GM18505 (cell line): ENCODE measurements at regions not wholly inside any gene's neighbourhood (a gene's known extent, or its start where the extent isn't known, plus 50 kb on each side); places are given as distances from the start of the nearest gene placed in this dataset.

Experiments
- ATAC-seq: cut with Tn5 transposase; IDR thresholded peaks from one replicate; pipeline ENCODE4 v1.9.1; 2021; ENCODE audit not compliant: unreplicated experiment
- POLR2A ChIP-seq: IDR thresholded peaks from 4 replicates; pipeline ENCODE4 v1.6.1; 2011; ENCODE audit warnings: borderline replicate concordance; ENCODE audit not compliant: insufficient read depth, insufficient read length; ENCODE audit errors: extremely low read depth

DNA sequence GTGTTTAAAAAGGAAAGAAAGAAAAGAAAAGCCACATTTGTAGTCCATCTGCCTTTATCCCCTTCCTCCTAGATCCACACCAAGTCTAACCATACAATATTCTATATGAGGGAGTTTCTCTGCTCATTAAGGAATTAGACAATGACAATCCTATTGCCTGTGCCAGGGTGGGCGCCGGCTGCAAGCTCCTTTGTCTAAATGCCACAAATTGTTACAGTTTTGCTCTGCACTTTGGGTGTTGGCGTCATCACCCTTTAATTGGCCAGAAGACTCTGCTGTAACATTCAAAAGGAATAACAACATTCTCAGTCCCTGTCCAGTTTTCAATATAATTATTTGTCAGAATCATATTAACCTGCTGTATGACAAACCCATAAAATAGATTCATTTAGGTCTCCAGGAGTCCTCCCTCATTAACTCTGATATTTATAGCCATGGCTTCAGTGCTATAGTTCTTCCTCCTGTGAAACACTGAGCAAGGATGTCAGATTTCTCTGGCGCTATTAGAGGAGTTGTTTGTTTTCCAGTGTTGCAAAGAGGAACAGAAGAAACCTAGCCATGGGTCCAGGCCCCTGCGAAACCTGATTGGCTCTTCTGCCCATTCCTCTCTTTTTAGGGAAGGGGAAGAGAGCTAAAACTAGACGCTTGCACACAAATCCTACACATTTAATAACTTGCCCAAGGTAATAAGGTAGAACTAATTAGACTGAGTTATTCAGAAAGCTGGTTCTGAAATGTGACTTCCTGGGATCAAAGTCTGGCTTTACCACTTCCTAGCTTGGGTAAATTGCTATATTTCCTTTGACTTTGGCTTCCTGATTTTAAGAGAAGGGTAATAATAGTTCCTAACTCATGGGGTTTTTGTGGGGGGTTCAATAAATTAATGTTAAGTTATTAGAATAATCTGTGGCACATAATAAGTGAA is 112.4 kb downstream of the CD47 start:
- no peak for ATAC-seq

DNA sequence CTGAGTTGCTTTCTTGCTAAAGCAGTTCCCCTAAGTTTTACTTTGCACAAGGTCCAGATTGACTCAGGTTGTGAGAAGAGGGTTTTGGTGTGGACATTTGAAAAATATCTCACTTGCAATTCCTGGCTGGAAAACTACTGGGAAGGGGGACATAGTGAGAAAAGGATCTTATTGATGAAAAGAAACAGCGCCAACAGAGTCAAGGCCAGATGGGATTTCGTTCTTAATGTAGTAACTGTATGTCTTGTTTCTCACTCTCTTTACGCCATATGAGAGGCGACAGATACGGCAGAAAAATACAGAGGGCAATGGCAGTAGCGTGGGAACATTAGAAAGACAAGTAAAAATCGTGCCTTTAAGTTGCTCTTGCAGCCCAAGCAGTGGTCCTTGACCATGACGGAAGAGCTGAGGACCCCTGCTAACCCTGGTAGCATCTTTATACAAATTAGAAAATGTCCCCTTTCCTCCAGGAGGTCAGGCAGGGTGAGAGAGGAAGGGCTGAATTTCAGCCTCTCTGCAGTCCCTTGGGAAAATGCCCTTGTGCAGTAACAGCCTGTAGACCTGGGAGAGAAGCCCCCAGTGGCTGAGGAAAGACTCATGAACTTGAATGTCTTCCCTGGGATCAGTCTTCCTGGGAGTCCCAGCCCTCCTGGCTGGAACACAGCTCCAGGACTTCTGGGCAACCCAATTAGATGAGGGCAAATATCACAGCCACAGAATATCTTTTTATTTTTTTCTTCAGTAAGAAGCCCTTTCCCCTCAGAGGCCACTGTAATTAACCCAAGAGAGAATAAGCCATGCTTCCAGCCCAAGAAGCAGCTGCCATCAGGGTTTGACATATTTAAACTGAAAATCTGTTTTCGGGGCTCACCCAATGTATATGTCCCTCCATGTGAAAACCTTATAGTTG is 113.4 kb downstream of the CD47 start:
- ATAC-seq = no peak
- TF ChIP-seq POLR2A = no peak

More for the DNA sequence above, 112.4 kb downstream of the CD47 start:
- TF ChIP-seq POLR2A = no peak

DNA sequence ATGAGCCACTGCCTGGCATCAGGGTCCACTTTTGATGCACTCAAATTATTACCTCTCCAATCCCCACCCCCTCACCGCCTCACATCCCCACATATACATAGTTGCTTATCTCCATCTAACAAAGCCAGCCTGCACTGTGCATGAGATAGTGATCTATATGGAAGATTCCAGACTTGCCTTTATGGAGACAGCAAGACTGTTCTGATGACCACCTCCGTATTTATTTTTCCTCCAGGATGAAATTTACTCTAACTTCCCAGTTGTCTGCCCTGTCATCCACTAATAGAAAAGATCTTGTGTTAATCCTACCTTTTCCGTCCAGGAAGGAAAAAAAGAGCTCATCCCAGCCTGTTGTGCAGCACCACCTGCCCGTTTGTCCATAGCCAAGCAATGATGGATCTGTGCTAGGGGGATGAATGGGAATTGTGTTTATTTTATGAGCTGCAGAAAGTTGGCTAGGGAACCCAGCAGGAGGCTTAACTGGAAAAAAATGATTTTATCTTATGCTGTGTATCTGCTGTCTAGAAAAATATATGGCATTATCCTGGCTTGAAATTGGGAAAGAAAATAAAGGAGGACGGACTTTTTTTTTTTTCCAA is 114.5 kb downstream of the CD47 start:
- no peak for TF ChIP-seq POLR2A
- ATAC-seq = no peak

DNA sequence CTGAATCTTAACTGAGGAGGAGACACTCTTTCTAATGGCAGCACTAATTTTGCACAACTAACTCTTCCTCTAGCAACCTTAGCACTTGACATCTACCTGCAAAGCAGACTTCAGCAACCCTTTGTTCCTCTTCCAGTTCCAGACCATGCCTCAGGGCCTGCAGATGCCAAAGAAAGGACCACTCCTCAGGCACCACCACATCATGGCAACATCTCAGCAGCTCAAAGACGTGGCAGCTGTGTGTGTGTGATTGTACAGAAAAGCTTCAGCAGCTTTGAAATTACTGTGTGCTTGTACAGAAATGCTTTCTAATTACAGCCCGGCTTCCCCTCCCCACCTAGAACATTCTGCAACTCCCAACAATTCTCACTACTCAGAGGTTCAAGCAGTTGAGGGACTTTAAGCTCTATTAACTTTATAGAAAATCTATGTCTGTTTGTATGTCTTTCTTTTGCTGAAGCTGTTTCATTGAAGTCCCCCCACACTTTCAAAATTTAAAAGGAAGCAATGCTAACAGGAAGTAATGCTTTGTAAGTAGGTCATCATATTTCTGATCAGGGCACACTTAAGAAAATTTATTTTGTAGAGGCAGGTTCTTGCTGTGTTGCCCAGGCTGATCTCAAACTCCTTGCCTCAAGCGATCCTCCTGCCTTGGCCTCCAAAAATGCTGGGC is 115.2 kb downstream of the CD47 start:
- TF ChIP-seq POLR2A = no peak
- ATAC-seq = no peak

DNA sequence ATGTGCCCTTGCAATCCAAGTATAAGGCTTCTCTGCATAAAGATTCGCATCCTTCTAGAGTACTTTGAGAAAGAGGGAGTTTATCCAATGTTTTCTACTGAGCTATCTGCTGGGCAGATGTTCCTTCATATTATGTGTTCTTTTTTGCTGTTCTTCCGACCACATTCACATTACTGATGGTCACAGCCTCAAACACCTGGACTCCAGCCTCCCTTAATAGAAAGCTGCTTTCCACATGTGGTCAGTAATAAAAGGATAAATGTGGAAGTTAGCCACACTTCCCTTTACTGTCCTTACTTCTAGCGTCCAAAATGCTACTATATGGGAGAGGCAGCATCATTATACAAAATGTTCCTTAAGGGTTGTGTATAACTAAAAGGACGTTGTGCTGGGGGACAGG is 116.9 kb downstream of the CD47 start:
- no peak for ATAC-seq
- no peak for TF ChIP-seq POLR2A

DNA sequence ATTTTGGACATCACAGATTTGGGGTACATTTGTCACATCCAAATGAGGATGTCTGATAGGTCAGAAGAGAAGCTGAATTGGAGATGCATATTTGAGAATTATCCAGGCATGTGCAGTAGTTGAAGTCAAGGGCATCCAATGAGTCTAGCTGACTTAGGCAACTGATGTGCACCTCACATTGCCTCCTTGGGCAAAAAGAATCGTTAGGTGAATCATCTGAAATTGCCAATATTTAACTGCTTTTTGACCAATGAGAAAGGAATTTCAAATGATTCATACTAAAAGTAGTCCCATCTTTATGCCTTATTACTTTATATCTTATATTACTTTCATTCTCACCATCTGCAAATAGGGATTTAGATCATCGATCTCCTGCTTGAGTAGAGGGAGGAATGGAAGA is 117.7 kb downstream of the CD47 start:
- TF ChIP-seq POLR2A = no peak
- no peak for ATAC-seq

DNA sequence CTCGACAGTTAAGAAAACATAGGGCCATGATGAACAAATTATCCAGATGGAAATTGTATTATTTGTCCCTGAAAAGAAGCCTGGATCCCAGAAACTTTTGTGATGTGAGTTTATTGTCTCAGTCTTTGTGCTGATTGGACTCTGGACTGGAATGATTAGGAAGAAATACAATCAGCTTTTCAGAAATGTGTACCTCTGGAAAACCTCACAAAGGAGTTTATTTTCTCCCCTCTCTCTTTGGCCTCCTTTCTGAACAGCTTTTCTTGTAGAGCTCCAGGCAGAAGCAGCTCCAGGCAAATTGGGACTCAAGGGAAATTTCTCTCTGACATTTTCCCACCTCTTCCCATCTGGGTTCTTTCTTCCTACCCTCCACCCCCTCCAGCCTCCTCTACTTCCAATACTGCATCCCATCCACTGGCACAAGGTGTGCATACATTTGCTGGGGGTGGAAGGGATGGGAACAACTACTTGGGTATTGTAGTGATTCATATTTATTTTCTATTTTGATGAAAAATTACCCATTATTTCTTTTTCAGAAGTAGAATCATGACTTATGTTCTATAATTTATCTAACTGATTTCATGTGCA is 119.7 kb downstream of the CD47 start:
- ATAC-seq = no peak

DNA sequence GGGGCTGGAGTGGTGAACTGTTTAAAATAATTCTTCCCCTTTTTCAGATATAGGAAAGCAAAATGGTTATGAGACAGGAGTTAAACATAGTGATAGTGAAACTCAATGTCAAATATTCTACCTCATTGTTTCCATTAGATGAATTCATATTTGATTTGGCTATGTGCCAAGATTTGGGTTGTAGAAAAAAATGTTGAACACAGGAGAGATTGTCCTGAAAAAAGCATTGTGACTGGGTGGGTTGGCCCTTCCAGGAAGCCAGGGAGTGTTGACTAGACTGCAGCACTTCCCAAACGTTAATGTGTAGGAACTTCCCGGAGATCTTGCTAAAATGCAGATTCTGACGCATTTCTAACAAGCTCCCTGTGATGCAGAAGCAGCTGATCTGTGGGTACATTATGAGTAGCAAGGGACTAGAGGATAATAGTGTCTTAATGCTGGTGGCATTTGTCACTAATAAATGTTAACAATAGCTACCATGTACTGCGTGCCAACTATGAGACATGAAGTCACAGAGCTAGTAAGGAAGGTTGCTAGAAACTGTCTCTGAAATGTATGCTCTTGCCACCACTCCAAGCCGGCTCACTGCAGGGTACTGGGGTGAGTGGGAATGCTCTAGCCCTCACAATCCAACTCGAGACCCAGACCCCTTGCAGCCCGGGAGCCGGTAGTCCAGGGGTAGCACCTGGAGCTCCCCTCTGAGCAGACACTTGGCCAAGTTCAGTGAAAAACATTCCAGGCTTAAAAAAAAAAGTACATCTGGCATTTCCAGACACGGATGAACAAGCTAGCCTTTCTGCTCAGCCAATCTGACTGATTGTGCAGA is 120.6 kb downstream of the CD47 start:
- ATAC-seq = no peak
- TF ChIP-seq POLR2A = no peak

More for the DNA sequence above, 119.7 kb downstream of the CD47 start:
- no peak for TF ChIP-seq POLR2A

DNA sequence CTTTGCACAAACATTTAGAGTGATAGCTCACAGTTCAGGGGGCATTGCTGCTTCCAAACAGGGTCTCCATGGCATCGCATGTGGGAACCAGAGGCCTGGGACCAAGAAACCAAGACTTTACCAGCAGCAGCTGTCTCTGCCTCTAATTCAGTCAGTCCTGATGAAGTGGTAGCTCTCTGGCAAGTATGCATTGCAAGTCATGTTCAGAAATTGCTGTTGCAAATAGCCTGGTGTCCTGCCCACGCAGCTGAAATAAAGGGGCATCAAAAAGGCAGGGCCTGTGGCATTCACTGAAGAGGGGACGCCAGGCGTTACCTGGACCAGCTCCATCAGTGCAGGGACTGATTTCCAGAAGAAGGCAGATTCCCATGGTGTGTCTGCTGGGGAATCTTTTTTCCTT is 121.3 kb downstream of the CD47 start:
- no peak for TF ChIP-seq POLR2A
- no peak for ATAC-seq

DNA sequence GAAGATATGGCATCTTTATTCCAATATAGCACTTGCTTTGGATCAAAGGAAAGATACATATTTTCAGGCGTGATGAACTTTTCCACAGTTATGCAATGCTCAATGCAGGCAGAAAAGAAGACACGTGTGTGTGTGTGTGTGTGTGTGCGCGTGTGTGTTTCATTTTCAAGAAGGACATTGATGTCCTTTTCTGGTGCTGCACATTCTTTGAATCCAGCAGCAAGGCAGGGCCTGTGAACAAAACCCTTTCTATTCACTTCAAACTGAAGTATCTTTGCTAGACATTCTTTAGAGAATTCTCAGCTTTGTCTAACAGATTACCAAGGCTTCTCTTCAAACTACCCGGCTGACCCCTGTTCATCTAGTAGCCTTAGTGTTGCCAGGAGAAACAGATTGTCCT is 124.6 kb downstream of the CD47 start:
- no peak for TF ChIP-seq POLR2A
- no peak for ATAC-seq

DNA sequence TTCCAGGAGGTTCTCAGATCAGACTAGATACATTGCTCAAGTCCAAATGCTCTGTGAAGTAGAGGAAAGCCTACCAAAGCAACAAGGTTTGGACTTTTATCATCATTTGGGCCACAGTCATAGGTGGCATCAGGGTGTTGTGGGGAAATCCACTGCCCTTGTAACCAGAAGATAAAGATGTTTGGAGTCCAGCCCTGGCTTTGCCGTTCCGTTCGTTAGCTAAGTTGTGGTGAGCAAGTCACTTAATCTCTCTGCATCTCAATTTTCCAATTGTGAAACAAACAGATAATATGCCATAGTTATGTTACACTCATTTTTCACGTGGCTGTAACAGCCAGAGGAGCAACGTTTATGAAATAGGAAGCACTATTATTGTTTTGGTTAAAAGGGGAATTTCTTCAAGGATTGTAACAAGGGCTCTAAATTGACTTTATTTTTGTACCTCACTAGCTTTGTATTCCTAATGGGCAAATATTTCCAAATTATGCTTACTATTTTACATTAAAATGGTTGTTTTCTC is 125.6 kb downstream of the CD47 start:
- no peak for TF ChIP-seq POLR2A
- no peak for ATAC-seq
